Kidney capillary endothelial cell (primary cell): ENCODE measurements at regions not wholly inside any gene's neighbourhood (a gene's known extent, or its start where the extent isn't known, plus 50 kb on each side); places are given as distances from the start of the nearest gene placed in this dataset.
"Not testable (repeated sequence)": the region's sequence is repeated elsewhere in the genome, so short reads cannot be mapped to it uniquely, and the experiment has no call there.

Experiments
- DNase-seq: peaks from one replicate; pipeline ENCODE4 v3.0.0-alpha.2; 2018; ENCODE audit warnings: low spot score

- DNase-seq = no peak
Observed at GRCh38 chr1:37162059-37162458, 127.7 kb upstream of the GRIK3 start.

- DNase-seq = no peak
Observed at GRCh38 chr1:37166005-37166404, 131.7 kb upstream of the GRIK3 start.

- no peak for DNase-seq
Observed at GRCh38 chr1:37167479-37167878, 133.2 kb upstream of the GRIK3 start.

GRCh38 chr1:37169241-37169640, 134.9 kb upstream of the GRIK3 start:
- no peak for DNase-seq

GRCh38 chr1:37169743-37170275, 135.5 kb upstream of the GRIK3 start:
- DNase-seq = no peak

GRCh38 chr1:37171691-37172090, 137.4 kb upstream of the GRIK3 start:
- no peak for DNase-seq

- no peak for DNase-seq
Observed at GRCh38 chr1:37174341-37174740, 140.0 kb upstream of the GRIK3 start.

GRCh38 chr1:37174876-37175275, 140.6 kb upstream of the GRIK3 start:
- peak; percentile 72 for DNase-seq

GRCh38 chr1:37175666-37176215, 141.4 kb upstream of the GRIK3 start:
- DNase-seq = no peak

- no peak for DNase-seq
Observed at GRCh38 chr1:37176269-37176668, 142.0 kb upstream of the GRIK3 start.

- peak; percentile 14 for DNase-seq
Observed at GRCh38 chr1:37177230-37177864, 143.0 kb upstream of the GRIK3 start.

- DNase-seq = no peak
Observed at GRCh38 chr1:37181425-37181824, 147.1 kb upstream of the GRIK3 start.

- DNase-seq = no peak
Observed at GRCh38 chr1:37184789-37185188, 150.5 kb upstream of the GRIK3 start.

- no peak for DNase-seq
Observed at GRCh38 chr1:37186246-37186756, 152.0 kb upstream of the GRIK3 start.

- no peak for DNase-seq
Observed at GRCh38 chr1:37189111-37189510, 154.8 kb upstream of the GRIK3 start.

GRCh38 chr1:37197411-37197810, 163.1 kb upstream of the GRIK3 start:
- no peak for DNase-seq

GRCh38 chr1:37214305-37214704, 180.0 kb upstream of the GRIK3 start:
- DNase-seq = not testable (repeated sequence)

GRCh38 chr1:37233606-37234005, 199.3 kb upstream of the GRIK3 start:
- no peak for DNase-seq

- DNase-seq = no peak
Observed at GRCh38 chr1:37234941-37235418, 200.7 kb upstream of the GRIK3 start.

GRCh38 chr1:37237948-37238347, 203.6 kb upstream of the GRIK3 start:
- DNase-seq = no peak

GRCh38 chr1:37238364-37239224, 204.3 kb upstream of the GRIK3 start:
- DNase-seq = no peak

- DNase-seq = no peak
Observed at GRCh38 chr1:37239225-37239740, 205.0 kb upstream of the GRIK3 start.
